Right cardiac atrium (tissue), 5 donors: ENCODE measurements at regions not wholly inside any gene's neighbourhood (a gene's known extent, or its start where the extent isn't known, plus 50 kb on each side); places are given as distances from the start of the nearest gene placed in this dataset.
"Not testable (repeated sequence)": the region's sequence is repeated elsewhere in the genome, so short reads cannot be mapped to it uniquely, and the experiment has no call there.

ENCODE experiments used
- ATAC-seq, 2 donors: fragments of 200-7000 bp; cut with Tn5 transposase; one replicate each; pipeline versions ENCODE4 v1.8.0 to v1.9.1; 2020; ENCODE audit warnings: moderate library complexity in 2 of 2, mild to moderate bottlenecking in 1 of 2
- DNase-seq, 3 donors: peaks; one replicate each; pipeline ENCODE4 v3.0.0-alpha.2; 2020
- H3K27ac ChIP-seq: one replicate; pipeline ENCODE4 v1.5.1; 2013; ENCODE audit warnings: mild to moderate bottlenecking, low read length, control low read depth, moderate library complexity
- H3K27me3 ChIP-seq: one replicate; pipeline ENCODE4 v1.6.1; 2013; ENCODE audit not compliant: control insufficient read depth, insufficient read depth
- H3K4me1 ChIP-seq: one replicate; pipeline ENCODE4 v1.6.1; 2013; ENCODE audit warnings: low read length; ENCODE audit not compliant: control insufficient read depth, insufficient read depth
- H3K4me3 ChIP-seq: one replicate; pipeline ENCODE4 v1.5.1; 2013; ENCODE audit warnings: low read length, control low read depth
- H3K9me3 ChIP-seq: one replicate; pipeline ENCODE4 v1.6.1; 2013; ENCODE audit warnings: low read length; ENCODE audit not compliant: control insufficient read depth
- WGBS: extraction: QIAGEN DNeasy Blood & Tissue Kit; methylation state at CpG from one replicate; pipeline ENCODE4 v1.1.7; 2013; 5-methylcytosine and 5-hydroxymethylcytosine counted together
- intact Hi-C, 4 donors: fragments of 100-400 bp; cut with DNase I; formaldehyde crosslinking; loops; one replicate each; pipeline versions ENCODE4 v1.11.0 to v1.14.0; 2022 to 2023
- donor health status: healthy with polysubstance abuse.
- donor health status: DM: no; HTN: yes; CAD: no.
- donor health status: DM: no; HTN: no; CAD: no.
- donor health status: DM: no; HTN: yes; CAD: no; lungs with severe emphysema.
- donor health status: DM: yes; HTN: yes; CAD: no.

DNA sequence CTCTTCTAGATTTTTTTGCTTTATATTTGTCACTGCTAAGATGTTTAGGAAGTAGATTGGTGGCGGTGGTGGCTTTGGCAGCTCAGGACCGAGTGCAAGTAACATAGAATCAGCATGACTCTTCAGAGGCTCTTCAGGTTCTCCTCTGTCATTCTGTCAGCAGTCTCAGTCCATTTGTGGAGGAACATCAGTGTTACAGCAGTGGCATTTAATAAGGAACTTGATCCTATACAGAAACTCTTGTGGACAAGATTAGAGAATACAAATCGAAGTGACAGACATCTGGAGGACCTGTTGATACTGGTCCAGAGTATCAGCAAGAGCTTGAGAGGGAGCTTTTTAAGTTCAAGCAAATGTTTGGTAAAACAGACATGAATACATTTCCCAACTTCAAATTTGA, 82.2 kb upstream of the GNAZ start:
- intact Hi-C loops: no loop called here
- Histone ChIP-seq H3K27ac (no peak overlapping the region), H3K27me3 (no peaks in the 10 kb centered on the region), H3K9me3 (no peaks in the 10 kb centered on the region), H3K4me3 (no peak overlapping the region), H3K4me1 (no peaks in the 10 kb centered on the region)
- 59% methylated on average over 3 of the region's 3 CpGs for WGBS
- DNase-seq (no peak), ATAC-seq (no peak)

DNA sequence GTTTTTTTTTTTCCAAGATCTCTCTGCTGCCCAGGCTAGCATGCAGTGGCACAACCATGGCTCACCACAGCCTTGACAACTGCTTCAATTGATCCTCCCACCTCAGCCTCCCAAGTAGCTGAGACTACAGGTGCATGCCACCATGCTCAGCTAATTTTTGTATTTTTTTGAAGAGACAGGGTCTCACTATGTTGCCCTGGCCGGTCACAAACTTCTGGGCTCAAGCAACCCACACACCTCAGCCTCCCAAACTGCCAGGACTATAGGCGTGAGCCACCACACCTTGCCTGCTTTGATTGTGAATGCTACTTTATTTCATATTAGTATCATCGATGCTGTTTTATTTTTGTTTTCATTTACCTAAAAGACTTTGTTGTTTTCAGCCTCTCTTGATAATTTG, 81.5 kb upstream of the GNAZ start:
- Histone ChIP-seq H3K4me3 (no peak overlapping the region), H3K9me3 (no peaks in the 10 kb centered on the region), H3K27me3 (no peaks in the 10 kb centered on the region), H3K4me1 (no peaks in the 10 kb centered on the region), H3K27ac (no peak overlapping the region)
- ATAC-seq (no peak), DNase-seq (no peak)
- intact Hi-C loops: no loop called here
- WGBS: 83% methylated on average over 3 of the region's 3 CpGs

DNA sequence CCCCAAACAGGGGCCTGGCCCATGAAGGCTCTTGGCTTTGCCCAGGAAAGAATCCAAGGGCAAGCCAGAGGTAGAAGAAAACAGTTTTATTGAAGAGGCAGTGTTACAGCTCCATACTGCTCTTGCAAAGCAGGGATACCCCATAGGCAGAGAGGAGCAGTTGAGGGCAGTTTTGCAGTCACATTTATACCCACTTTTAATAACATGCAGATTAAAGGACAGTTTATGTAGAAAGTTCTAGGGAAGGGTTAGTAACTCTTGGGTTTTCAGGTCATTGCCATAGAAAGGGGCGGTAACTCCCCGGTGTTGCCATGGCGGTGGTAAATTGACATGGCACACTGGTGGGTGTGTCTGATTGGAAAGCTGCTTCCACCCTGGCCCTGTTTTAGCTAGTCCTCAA, 80.5 kb upstream of the GNAZ start:
- Histone ChIP-seq H3K27ac (no peak overlapping the region), H3K27me3 (no peaks in the 10 kb centered on the region), H3K4me3 (no peak overlapping the region), H3K9me3 (no peaks in the 10 kb centered on the region), H3K4me1 (no peaks in the 10 kb centered on the region)
- intact Hi-C loops: no loop called here
- 94% methylated on average over 3 of the region's 3 CpGs for WGBS
- no peak for ATAC-seq
- DNase-seq: no peak

DNA sequence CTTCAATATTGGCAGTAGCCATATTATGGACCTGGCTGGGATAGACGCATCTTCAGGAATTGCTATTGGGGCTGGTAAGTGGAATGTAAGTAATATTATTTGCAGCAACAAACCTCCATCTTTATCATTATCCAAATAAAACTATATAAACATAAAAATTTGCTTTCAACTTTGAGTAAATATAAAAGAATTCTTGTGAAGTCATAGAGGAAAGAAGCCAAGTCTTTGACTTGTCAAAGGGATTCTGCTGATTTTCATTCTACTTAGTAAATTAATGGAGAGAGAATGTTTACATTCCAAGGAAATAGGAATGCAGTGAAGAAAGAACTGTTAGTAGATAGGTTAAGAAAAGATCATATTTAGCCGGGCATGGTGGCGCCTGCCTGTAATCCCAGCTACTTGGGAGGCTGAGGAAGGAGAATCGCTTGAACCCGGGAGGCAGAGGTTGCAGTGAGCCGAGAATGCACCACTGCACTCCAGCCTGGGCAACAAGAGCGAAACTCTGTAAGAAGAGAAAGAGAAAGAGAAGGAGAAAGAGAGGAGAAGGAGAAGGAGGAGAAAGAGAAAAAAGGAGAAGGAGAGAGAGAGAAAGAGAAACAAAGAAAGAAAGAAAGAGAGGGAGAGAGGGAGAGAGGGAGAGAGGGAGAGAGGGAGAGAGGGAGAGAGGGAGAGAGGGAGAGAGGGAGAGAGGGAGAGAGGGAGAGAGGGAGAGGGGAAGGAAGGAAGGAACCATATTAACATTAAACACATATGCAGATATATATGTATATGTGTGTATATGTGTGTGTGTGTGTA, 79.4 kb upstream of the GNAZ start:
- intact Hi-C loops, H3K27me3 ChIP-seq, H3K27ac ChIP-seq, ATAC-seq, H3K4me1 ChIP-seq, H3K9me3 ChIP-seq, DNase-seq, H3K4me3 ChIP-seq: not testable (repeated sequence)
- 83% methylated on average over 7 of the region's 7 CpGs for WGBS

DNA sequence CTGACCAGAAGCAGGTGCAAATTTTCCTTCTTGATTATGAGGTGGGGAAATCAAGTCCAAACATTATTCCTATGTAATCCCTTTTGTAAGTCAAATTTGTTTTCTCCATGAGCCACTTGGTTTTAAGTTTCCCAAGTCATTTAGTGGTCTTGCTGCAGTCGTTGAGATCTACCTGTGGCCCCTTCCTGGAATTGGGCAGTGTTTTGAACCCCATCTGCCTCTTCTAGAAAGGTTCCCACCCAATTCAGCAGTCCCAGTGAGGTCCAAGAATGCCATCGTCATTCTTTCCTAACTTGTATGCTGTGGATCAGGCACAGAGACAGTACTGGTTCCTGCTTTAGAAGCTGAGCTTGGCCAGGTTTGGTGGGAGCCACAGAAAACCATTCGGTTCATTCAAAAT, 77.8 kb upstream of the GNAZ start:
- ATAC-seq (no peak), DNase-seq (no peak)
- Histone ChIP-seq H3K27me3 (no peaks in the 10 kb centered on the region), H3K4me3 (no peak overlapping the region), H3K9me3 (no peaks in the 10 kb centered on the region), H3K4me1 (no peaks in the 10 kb centered on the region), H3K27ac (no peak overlapping the region)
- WGBS: 65% methylated on average over 3 of the region's 3 CpGs
- intact Hi-C loops: no loop called here

DNA sequence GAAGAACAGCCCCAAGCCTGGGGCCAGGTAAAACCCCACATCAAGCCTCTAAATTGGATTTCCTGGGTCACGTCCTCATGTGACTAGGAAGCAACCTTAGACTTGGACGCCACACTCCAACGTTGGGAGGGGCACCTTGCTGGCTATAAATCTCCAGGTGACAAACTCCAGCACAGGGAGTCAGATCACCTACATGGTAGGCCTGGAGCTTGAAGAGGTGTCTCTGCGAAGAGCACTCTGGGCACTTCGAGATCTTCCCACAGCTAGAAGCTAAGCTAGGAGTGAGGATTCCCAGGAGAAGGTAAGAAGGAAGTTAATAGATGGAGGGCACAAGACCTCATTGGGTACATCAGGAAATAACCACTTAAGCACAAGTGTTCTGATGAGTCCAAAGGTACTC, 77.1 kb upstream of the GNAZ start:
- Histone ChIP-seq H3K27ac (no peak overlapping the region), H3K27me3 (no peaks in the 10 kb centered on the region), H3K4me1 (no peaks in the 10 kb centered on the region), H3K4me3 (no peak overlapping the region), H3K9me3 (no peaks in the 10 kb centered on the region)
- WGBS: 88% methylated on average over 5 of the region's 5 CpGs
- no peak for DNase-seq
- intact Hi-C loops: no loop called here
- no peak for ATAC-seq

DNA sequence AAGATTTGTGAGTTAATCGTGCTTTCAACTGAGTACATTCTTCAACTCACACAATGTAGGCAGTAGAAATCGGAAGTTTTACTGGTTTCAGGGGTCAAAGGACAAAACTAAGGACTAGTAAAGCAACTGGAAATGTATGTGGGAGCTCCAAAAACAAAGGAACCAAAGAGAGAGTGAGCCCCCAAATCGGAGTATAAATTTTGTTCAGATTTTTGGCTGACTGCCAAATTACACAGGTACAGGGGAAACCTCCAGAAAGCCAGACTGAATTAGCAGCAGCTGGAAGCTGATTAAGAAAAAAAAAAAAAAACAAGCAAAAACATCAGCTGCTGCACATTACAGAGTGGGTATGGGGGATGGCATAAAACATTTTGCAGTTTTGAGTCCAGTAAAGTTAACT, 75.2 kb upstream of the GNAZ start:
- no peak overlapping the region for H3K27ac ChIP-seq
- 64% methylated on average over 3 of the region's 3 CpGs for WGBS
- no peak for ATAC-seq

DNA sequence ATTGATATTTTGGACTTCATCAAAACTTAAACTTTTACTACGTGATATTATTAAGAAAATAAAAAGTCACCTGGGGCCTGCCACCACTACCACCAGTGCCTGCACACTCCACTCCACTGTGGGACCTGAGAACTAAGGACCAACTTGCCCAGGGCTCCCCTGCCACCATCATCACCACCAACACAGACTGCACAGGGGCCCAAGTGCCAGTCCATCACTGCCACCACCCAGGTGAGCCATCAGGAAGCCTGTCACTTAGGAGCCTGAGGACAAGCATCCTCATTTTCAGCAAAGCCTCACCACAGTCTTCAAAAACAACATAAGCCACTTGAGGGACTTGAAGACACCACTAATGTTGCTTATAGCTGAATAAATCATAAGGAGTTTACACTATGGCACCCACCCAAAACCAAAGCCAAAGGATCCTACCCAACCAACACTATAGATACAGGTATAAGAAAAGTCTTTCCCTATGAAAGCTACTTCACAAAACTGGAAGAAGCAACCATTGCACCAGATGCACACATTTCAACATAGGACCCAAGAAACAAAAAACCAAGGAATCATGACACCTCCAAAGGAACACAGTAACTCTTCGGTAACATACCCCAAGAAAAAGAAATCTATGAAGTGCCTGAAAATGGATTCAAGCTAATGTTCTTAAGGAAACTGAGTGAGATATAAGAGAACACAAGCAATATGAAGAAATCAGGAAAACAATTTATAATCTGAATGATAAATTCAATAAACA, 73.6 kb upstream of the GNAZ start:
- DNase-seq: no peak
- no peak for ATAC-seq
- no peaks in the 10 kb centered on the region for H3K27me3 ChIP-seq
- no peaks in the 10 kb centered on the region for H3K9me3 ChIP-seq
- H3K4me1 ChIP-seq: no peaks in the 10 kb centered on the region
- intact Hi-C loops: no loop called here
- no peak overlapping the region for H3K4me3 ChIP-seq
- WGBS: 81% methylated on average over 2 of the region's 2 CpGs
- no peak overlapping the region for H3K27ac ChIP-seq

More for the DNA sequence above, 75.2 kb upstream of the GNAZ start:
- DNase-seq: no peak
- Histone ChIP-seq H3K4me1 (no peaks in the 10 kb centered on the region), H3K27me3 (no peaks in the 10 kb centered on the region), H3K4me3 (no peak overlapping the region), H3K9me3 (no peaks in the 10 kb centered on the region)
- intact Hi-C loops: no loop called here

DNA sequence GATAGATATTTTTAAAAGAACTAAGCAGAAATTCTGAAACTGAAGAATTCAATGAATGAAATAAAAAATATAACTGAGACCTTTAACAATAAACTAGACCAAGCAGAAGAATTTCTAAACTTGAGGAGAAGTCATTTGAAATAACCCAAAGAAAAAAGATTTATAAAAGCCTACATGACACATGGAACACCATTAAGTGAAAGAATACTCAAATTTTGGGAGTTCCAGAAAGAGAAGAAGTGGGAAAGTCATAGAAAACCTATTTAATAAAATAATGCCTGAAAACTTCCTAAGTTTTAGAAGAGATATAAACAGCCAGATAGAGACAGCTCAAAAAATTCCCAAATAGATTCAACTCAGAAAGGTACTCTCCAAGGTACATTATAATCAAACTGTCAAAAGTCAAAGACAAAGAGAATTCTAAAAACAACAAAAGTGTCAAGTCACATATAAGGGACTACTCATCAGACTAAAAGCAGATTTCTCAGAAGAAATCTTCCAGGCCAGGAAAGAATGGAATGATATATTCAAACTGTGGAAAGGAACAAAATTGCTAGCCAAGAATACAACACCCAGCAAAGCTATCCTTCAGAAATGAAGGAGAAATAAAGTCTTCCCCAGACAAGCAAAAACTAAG, 72.9 kb upstream of the GNAZ start:
- DNase-seq (no peak), ATAC-seq (no peak)
- H3K27me3 ChIP-seq: no peaks in the 10 kb centered on the region
- no peak overlapping the region for H3K27ac ChIP-seq
- no peaks in the 10 kb centered on the region for H3K9me3 ChIP-seq
- no peaks in the 10 kb centered on the region for H3K4me1 ChIP-seq
- intact Hi-C loops: no loop called here
- H3K4me3 ChIP-seq: no peak overlapping the region

DNA sequence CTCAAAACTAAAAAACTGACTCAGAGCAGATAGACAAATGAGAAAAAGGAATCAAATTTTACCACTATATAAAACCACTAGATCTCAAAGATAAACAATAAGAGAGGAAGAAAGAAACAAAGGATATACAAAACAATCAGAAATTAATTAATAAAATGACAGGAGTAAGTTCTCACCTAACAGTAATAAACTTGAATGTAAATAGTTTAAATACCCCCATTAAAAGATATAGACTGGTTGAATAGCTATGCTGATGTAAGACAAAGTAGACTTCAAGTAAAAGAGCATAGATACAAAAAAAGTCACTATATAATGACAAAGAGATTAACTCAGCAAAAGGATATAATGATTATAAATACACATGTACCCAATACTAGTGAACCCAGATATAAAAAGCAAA, 72.3 kb upstream of the GNAZ start:
- ATAC-seq: no peak
- H3K27me3 ChIP-seq: no peaks in the 10 kb centered on the region
- no peak for DNase-seq
- intact Hi-C loops: no loop called here
- H3K4me3 ChIP-seq: no peak overlapping the region
- H3K4me1 ChIP-seq: no peaks in the 10 kb centered on the region
- H3K9me3 ChIP-seq: no peaks in the 10 kb centered on the region
- no peak overlapping the region for H3K27ac ChIP-seq

DNA sequence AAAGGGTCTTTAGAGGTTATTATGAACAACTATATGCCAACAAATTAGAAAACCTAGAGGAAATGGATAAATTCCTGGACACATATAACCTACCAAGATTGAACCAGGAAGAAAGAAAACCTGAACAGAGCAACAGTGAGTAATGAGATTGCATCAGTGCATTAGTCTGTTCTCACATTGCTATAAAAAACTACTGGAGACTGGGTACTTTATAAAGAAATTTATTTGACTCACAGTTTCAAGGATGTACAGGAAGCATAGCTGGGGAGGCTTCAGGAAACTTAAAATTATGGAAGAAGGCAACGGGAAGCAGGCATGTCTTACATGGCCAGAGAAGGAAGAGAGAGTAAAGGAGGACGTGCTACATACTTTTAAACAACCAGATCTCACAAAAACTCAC, 70.8 kb upstream of the GNAZ start:
- no peaks in the 10 kb centered on the region for H3K9me3 ChIP-seq
- no peak overlapping the region for H3K27ac ChIP-seq
- no peak for DNase-seq
- intact Hi-C loops: no loop called here
- no peaks in the 10 kb centered on the region for H3K27me3 ChIP-seq
- WGBS: 59% methylated on average over 2 of the region's 2 CpGs
- no peak overlapping the region for H3K4me3 ChIP-seq
- H3K4me1 ChIP-seq: no peaks in the 10 kb centered on the region
- no peak for ATAC-seq
